Stimulated activated CD4-positive, alpha-beta T cell treated with anti-CD3 and anti-CD28 coated beads, Interleukin-15, amount 100 ng/mL, for 48 hours (primary cell): ENCODE measurements at regions not wholly inside any gene's neighbourhood (a gene's known extent, or its start where the extent isn't known, plus 50 kb on each side); places are given as distances from the start of the nearest gene placed in this dataset.

Experiments used
- DNase-seq, 2 donors: peaks; one replicate each; pipeline ENCODE4 v3.0.0-alpha.2; 2020; ENCODE audit warnings: low read depth in 2 of 2

- DNase-seq: no peak
These were observed 363.7 kb upstream of the MYT1L start for GRCh38 chr2:2694746-2695145.

- no peak for DNase-seq
These were observed 361.7 kb upstream of the MYT1L start for GRCh38 chr2:2692599-2693389.

- no peak for DNase-seq
These were observed 360.3 kb upstream of the MYT1L start for GRCh38 chr2:2691419-2691818.

- DNase-seq: no peak
These were observed 359.9 kb upstream of the MYT1L start for GRCh38 chr2:2690985-2691384.

- no peak for DNase-seq
These were observed 358.2 kb upstream of the MYT1L start for GRCh38 chr2:2689306-2689705.

GRCh38 chr2:2688254-2688653 lies 357.2 kb upstream of the MYT1L start:
- DNase-seq: no peak

- no peak for DNase-seq
These were observed 356.7 kb upstream of the MYT1L start for GRCh38 chr2:2687745-2688144.

GRCh38 chr2:2686222-2686621 lies 355.1 kb upstream of the MYT1L start:
- DNase-seq: no peak

- no peak for DNase-seq
These were observed 352.6 kb upstream of the MYT1L start for GRCh38 chr2:2683606-2684224.

- no peak for DNase-seq
These were observed 351.7 kb upstream of the MYT1L start for GRCh38 chr2:2682700-2683342.

- DNase-seq: no peak
These were observed 350.7 kb upstream of the MYT1L start for GRCh38 chr2:2681711-2682251.

GRCh38 chr2:2681085-2681484 lies 350.0 kb upstream of the MYT1L start:
- DNase-seq: no peak

- no peak for DNase-seq
These were observed 343.8 kb upstream of the MYT1L start for GRCh38 chr2:2674831-2675230.

- DNase-seq: no peak
These were observed 342.3 kb upstream of the MYT1L start for GRCh38 chr2:2673406-2673805.

- DNase-seq: no peak
These were observed 341.2 kb upstream of the MYT1L start for GRCh38 chr2:2672249-2672648.

GRCh38 chr2:2671826-2672225 lies 340.8 kb upstream of the MYT1L start:
- no peak for DNase-seq

GRCh38 chr2:2669316-2669715 lies 338.2 kb upstream of the MYT1L start:
- DNase-seq: no peak

- no peak for DNase-seq
These were observed 337.7 kb upstream of the MYT1L start for GRCh38 chr2:2668681-2669265.

GRCh38 chr2:2667690-2668089 lies 336.6 kb upstream of the MYT1L start:
- no peak for DNase-seq

- DNase-seq: no peak
These were observed 334.7 kb upstream of the MYT1L start for GRCh38 chr2:2665834-2666133.

GRCh38 chr2:2664989-2665833 lies 334.1 kb upstream of the MYT1L start:
- DNase-seq: no peak
